ENCODE measurements at regions not wholly inside any gene's neighbourhood (a gene's known extent, or its start where the extent isn't known, plus 50 kb on each side); places are given as distances from the start of the nearest gene placed in this dataset.

DNA sequence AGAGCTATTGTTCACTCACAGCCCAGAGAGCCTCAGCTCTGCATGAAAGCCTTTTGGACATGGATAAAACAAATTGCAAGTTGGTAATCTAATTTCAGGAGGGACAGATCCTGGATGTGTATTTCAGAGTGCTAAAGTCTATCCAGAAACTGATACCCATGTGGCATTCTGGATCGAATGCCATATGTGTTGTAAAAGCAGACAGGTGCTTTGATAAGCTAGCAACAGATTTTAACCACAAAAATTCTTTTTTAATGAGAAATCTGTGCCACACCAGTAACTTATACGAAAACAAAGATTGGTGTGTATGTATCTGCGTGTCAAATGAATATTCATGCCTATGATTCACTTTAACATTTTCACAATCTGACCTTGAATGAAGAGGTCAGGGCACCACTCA lies 936.6 kb upstream of the MAP3K7 start:
- POLR2A ChIA-PET = no interaction called here
- no CpG with 5 or more reads among the region's 3 CpGs for WGBS (ENCODE audit: insufficient coverage)

DNA sequence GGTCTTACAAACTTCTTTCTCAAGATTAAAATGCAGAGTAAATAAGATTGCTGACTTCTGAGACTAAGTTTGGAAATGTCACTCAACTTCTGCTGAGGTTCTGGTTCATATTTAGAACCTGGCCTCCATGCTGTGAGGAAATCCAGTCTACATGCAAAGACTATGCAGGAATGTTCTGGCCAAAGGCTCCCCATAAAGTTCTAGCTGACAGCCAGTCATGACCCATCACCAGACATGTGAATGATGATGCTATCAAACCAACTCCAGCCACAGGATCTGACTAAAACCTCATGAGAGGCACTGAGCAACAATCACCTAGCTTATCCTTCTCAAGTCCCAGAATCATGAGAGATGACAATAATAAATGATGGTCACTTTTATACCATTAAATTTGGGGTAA lies 935.1 kb upstream of the MAP3K7 start:
- Histone ChIP-seq H3K27me3 (replicated peaks in 2 of 5; ENCODE audit: control insufficient read depth in 4 of 5, insufficient read depth in 5 of 5, low read length in 4 of 5) (no peaks in the 10 kb centered on the region), H3K9me3 (ENCODE audit: control extremely low read depth in 1 of 5, control insufficient read depth in 4 of 5, insufficient read depth in 2 of 5, low read depth in 1 of 5, low read length in 4 of 5) (no peaks in the 10 kb centered on the region), H3K4me1 (ENCODE audit: control extremely low read depth in 1 of 4, control insufficient read depth in 4 of 4, insufficient read depth in 4 of 4, low read length in 3 of 4) (no peaks in the 10 kb centered on the region), H3K4me3 (ENCODE audit: control insufficient read depth in 1 of 7, extremely low read depth in 1 of 7, insufficient read depth in 4 of 7, low read depth in 2 of 7, low read length in 6 of 7) (no peak overlapping the region), H3K36me3 (ENCODE audit: control insufficient read depth in 4 of 4, insufficient read depth in 4 of 4, low read length in 3 of 4) (no peaks in the 10 kb centered on the region), H3K27ac (ENCODE audit: insufficient read depth in 1 of 2, low read depth in 1 of 2, low read length in 2 of 2, poor library complexity in 1 of 2, severe bottlenecking in 2 of 2) (no peak overlapping the region)
- DNase-seq = no peak
- ChIA-PET CTCF (interaction anchor here (1.3 kb wide), 1 partner anchor 94 kb away, joined by 3 read pairs; no protein-coding TSS in a partner anchor), POLR2A (no interaction called here)

More for the DNA sequence above, 936.6 kb upstream of the MAP3K7 start:
- CTCF ChIA-PET = no interaction called here
- H3K27ac ChIP-seq (ENCODE audit: insufficient read depth in 1 of 2, low read depth in 1 of 2, low read length in 2 of 2, poor library complexity in 1 of 2, severe bottlenecking in 2 of 2) = no peak overlapping the region
- no peaks in the 10 kb centered on the region for H3K9me3 ChIP-seq (ENCODE audit: control extremely low read depth in 1 of 5, control insufficient read depth in 4 of 5, insufficient read depth in 2 of 5, low read depth in 1 of 5, low read length in 4 of 5)
- H3K4me3 ChIP-seq (ENCODE audit: control insufficient read depth in 1 of 7, extremely low read depth in 1 of 7, insufficient read depth in 4 of 7, low read depth in 2 of 7, low read length in 6 of 7) = no peak overlapping the region
- H3K27me3 ChIP-seq (replicated peaks in 2 of 5; ENCODE audit: control insufficient read depth in 4 of 5, insufficient read depth in 5 of 5, low read length in 4 of 5) = no peaks in the 10 kb centered on the region
- DNase-seq = no peak
- no peaks in the 10 kb centered on the region for H3K4me1 ChIP-seq (ENCODE audit: control extremely low read depth in 1 of 4, control insufficient read depth in 4 of 4, insufficient read depth in 4 of 4, low read length in 3 of 4)
- no peaks in the 10 kb centered on the region for H3K36me3 ChIP-seq (ENCODE audit: control insufficient read depth in 4 of 4, insufficient read depth in 4 of 4, low read length in 3 of 4)

DNA sequence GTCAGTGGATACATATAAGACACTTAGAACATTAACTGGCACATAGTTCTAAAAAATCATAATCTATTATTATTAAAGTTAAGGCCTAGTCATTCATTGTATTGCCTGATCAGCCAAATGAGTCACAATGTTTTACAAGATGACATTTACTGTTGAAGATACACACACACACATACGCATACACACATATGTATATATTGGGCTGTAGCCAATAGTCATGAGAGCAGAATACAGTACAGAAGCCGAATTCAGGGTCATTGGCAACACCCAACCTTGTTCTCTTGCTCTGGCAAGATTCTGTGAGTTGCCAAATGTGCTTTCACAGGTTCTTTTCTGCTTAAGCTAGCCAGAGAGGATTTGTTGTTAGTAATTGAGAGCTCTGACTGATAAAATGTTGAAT lies 922.8 kb upstream of the MAP3K7 start:
- Histone ChIP-seq H3K4me1 (ENCODE audit: control extremely low read depth in 1 of 4, control insufficient read depth in 4 of 4, insufficient read depth in 4 of 4, low read length in 3 of 4) (no peaks in the 10 kb centered on the region), H3K9me3 (ENCODE audit: control extremely low read depth in 1 of 5, control insufficient read depth in 4 of 5, insufficient read depth in 2 of 5, low read depth in 1 of 5, low read length in 4 of 5) (peaks cover 0 to 1% (median 0%) of the 10 kb centered on the region in 5 experiments), H3K27ac (ENCODE audit: insufficient read depth in 1 of 2, low read depth in 1 of 2, low read length in 2 of 2, poor library complexity in 1 of 2, severe bottlenecking in 2 of 2) (no peak overlapping the region), H3K27me3 (replicated peaks in 2 of 5; ENCODE audit: control insufficient read depth in 4 of 5, insufficient read depth in 5 of 5, low read length in 4 of 5) (no peaks in the 10 kb centered on the region), H3K36me3 (ENCODE audit: control insufficient read depth in 4 of 4, insufficient read depth in 4 of 4, low read length in 3 of 4) (no peaks in the 10 kb centered on the region), H3K4me3 (ENCODE audit: control insufficient read depth in 1 of 7, extremely low read depth in 1 of 7, insufficient read depth in 4 of 7, low read depth in 2 of 7, low read length in 6 of 7) (no peak overlapping the region)
- 100% methylated on average over 1 of the region's 2 CpGs for WGBS (ENCODE audit: insufficient coverage)
- DNase-seq = no peak
- ChIA-PET CTCF (no interaction called here), POLR2A (no interaction called here)

DNA sequence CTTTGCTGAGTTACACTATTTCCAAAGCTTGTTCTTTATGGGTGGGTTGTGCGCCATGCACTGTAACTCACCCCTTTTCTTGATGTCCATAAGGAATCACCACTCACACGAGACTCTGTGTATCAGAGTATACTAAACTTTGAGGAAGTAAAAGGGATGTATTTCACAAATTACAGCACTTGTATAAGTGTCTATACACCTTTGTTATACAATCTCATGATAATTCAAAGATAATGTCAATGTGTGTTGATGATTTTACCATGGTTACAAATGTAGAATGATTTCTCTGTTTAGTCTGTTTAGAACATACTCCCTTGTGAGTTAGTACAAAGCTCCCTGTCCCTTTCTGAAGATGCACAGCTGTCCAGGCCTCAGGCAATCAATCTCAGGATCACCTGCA lies 922.2 kb upstream of the MAP3K7 start:
- no peak for DNase-seq
- H3K4me3 ChIP-seq (ENCODE audit: control insufficient read depth in 1 of 7, extremely low read depth in 1 of 7, insufficient read depth in 4 of 7, low read depth in 2 of 7, low read length in 6 of 7) = no peak overlapping the region
- no peaks in the 10 kb centered on the region for H3K27me3 ChIP-seq (replicated peaks in 2 of 5; ENCODE audit: control insufficient read depth in 4 of 5, insufficient read depth in 5 of 5, low read length in 4 of 5)
- 100% methylated on average over 1 of the region's 2 CpGs for WGBS (ENCODE audit: insufficient coverage)
- ChIA-PET CTCF (no interaction called here), POLR2A (no interaction called here)
- no peak overlapping the region for H3K27ac ChIP-seq (ENCODE audit: insufficient read depth in 1 of 2, low read depth in 1 of 2, low read length in 2 of 2, poor library complexity in 1 of 2, severe bottlenecking in 2 of 2)
- H3K36me3 ChIP-seq (ENCODE audit: control insufficient read depth in 4 of 4, insufficient read depth in 4 of 4, low read length in 3 of 4) = no peaks in the 10 kb centered on the region
- H3K9me3 ChIP-seq (ENCODE audit: control extremely low read depth in 1 of 5, control insufficient read depth in 4 of 5, insufficient read depth in 2 of 5, low read depth in 1 of 5, low read length in 4 of 5) = peaks cover 0 to 1% (median 0%) of the 10 kb centered on the region in 5 experiments
- no peaks in the 10 kb centered on the region for H3K4me1 ChIP-seq (ENCODE audit: control extremely low read depth in 1 of 4, control insufficient read depth in 4 of 4, insufficient read depth in 4 of 4, low read length in 3 of 4)

DNA sequence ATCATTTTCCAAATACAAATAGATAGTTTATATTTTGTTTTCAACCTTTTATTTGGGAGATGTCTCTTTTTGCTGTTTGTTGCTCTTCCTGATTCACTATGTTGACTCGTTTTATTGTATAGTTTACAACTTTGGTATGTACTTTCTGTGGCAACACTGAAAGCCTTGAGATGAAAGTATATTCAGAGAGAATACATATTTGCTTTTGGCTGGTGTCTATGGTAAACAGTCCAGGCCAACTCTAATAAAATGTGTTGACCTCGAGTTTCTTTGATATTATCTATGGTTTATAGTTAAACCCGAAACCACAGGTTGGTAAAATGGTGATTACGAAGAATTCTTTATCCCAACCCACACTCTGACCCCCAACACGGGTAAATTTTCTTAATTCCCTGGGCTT lies 919.6 kb upstream of the MAP3K7 start:
- POLR2A ChIA-PET = no interaction called here
- H3K27ac ChIP-seq (ENCODE audit: insufficient read depth in 1 of 2, low read depth in 1 of 2, low read length in 2 of 2, poor library complexity in 1 of 2, severe bottlenecking in 2 of 2) = no peak overlapping the region
- WGBS (ENCODE audit: insufficient coverage) = 89% methylated on average over 3 of the region's 5 CpGs

DNA sequence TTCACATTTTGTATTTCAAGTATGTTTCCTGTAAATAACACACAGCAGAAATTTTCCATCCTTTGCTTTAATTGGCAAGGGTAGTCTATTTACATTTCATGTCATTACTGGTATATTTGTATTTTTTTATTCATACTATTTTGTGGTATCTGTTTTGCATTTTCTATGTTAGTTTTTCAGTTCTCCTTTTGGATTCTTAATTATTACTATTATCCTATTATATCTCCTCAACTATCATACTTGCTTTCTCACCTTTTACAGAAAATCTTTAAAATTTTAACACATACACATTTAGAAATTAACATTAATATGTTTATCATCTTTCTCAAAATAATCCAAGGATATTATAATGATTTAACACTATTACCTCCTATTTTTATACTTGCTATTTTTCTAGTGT lies 918.3 kb upstream of the MAP3K7 start:
- no peaks in the 10 kb centered on the region for H3K4me1 ChIP-seq (ENCODE audit: control extremely low read depth in 1 of 4, control insufficient read depth in 4 of 4, insufficient read depth in 4 of 4, low read length in 3 of 4)
- no peaks in the 10 kb centered on the region for H3K27me3 ChIP-seq (replicated peaks in 2 of 5; ENCODE audit: control insufficient read depth in 4 of 5, insufficient read depth in 5 of 5, low read length in 4 of 5)
- H3K4me3 ChIP-seq (ENCODE audit: control insufficient read depth in 1 of 7, extremely low read depth in 1 of 7, insufficient read depth in 4 of 7, low read depth in 2 of 7, low read length in 6 of 7) = no peak overlapping the region
- no peaks in the 10 kb centered on the region for H3K9me3 ChIP-seq (ENCODE audit: control extremely low read depth in 1 of 5, control insufficient read depth in 4 of 5, insufficient read depth in 2 of 5, low read depth in 1 of 5, low read length in 4 of 5)
- POLR2A ChIA-PET = no interaction called here
- no peak for DNase-seq
- CTCF ChIA-PET = no interaction called here
- H3K27ac ChIP-seq (ENCODE audit: insufficient read depth in 1 of 2, low read depth in 1 of 2, low read length in 2 of 2, poor library complexity in 1 of 2, severe bottlenecking in 2 of 2) = no peak overlapping the region
- no peaks in the 10 kb centered on the region for H3K36me3 ChIP-seq (ENCODE audit: control insufficient read depth in 4 of 4, insufficient read depth in 4 of 4, low read length in 3 of 4)

More for the DNA sequence above, 919.6 kb upstream of the MAP3K7 start:
- Histone ChIP-seq H3K4me1 (ENCODE audit: control extremely low read depth in 1 of 4, control insufficient read depth in 4 of 4, insufficient read depth in 4 of 4, low read length in 3 of 4) (no peaks in the 10 kb centered on the region), H3K4me3 (ENCODE audit: control insufficient read depth in 1 of 7, extremely low read depth in 1 of 7, insufficient read depth in 4 of 7, low read depth in 2 of 7, low read length in 6 of 7) (no peak overlapping the region), H3K27me3 (replicated peaks in 2 of 5; ENCODE audit: control insufficient read depth in 4 of 5, insufficient read depth in 5 of 5, low read length in 4 of 5) (no peaks in the 10 kb centered on the region), H3K36me3 (ENCODE audit: control insufficient read depth in 4 of 4, insufficient read depth in 4 of 4, low read length in 3 of 4) (no peaks in the 10 kb centered on the region), H3K9me3 (ENCODE audit: control extremely low read depth in 1 of 5, control insufficient read depth in 4 of 5, insufficient read depth in 2 of 5, low read depth in 1 of 5, low read length in 4 of 5) (peaks cover 0 to 1% (median 0%) of the 10 kb centered on the region in 5 experiments)
- DNase-seq = no peak
- CTCF ChIA-PET = no interaction called here

DNA sequence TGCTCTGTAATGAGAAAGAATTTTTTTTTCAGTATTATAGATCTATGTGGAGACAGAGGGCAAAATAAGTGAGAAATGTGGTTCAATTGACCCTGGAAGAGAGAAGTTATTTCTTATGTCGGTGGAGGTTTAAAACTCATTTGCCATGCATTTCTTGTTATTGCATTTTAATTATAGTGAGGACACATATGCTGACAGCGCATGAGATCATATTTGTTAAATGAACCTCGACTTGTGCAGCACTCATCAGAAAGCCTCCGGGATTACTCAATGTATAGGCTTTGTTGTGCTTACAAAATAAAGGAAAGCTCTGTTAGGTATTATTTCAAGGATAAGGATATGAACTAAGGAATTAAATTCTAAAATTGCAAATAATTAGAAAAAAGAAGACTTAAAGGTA lies 915.1 kb upstream of the MAP3K7 start:
- CTCF ChIA-PET = no interaction called here
- POLR2A ChIA-PET = no interaction called here
- no peak overlapping the region for H3K4me3 ChIP-seq (ENCODE audit: control insufficient read depth in 1 of 7, extremely low read depth in 1 of 7, insufficient read depth in 4 of 7, low read depth in 2 of 7, low read length in 6 of 7)

More for the DNA sequence above, 915.1 kb upstream of the MAP3K7 start:
- no peaks in the 10 kb centered on the region for H3K9me3 ChIP-seq (ENCODE audit: control extremely low read depth in 1 of 5, control insufficient read depth in 4 of 5, insufficient read depth in 2 of 5, low read depth in 1 of 5, low read length in 4 of 5)
- H3K27me3 ChIP-seq (replicated peaks in 2 of 5; ENCODE audit: control insufficient read depth in 4 of 5, insufficient read depth in 5 of 5, low read length in 4 of 5) = no peaks in the 10 kb centered on the region
- no peaks in the 10 kb centered on the region for H3K36me3 ChIP-seq (ENCODE audit: control insufficient read depth in 4 of 4, insufficient read depth in 4 of 4, low read length in 3 of 4)
- H3K27ac ChIP-seq (ENCODE audit: insufficient read depth in 1 of 2, low read depth in 1 of 2, low read length in 2 of 2, poor library complexity in 1 of 2, severe bottlenecking in 2 of 2) = no peak overlapping the region
- DNase-seq = no peak
- H3K4me1 ChIP-seq (ENCODE audit: control extremely low read depth in 1 of 4, control insufficient read depth in 4 of 4, insufficient read depth in 4 of 4, low read length in 3 of 4) = no peaks in the 10 kb centered on the region
- WGBS (ENCODE audit: insufficient coverage) = 98% methylated on average over 4 of the region's 4 CpGs

All from common myeloid progenitor, CD34-positive (primary cell).